ENCODE measurements at regions not wholly inside any gene's neighbourhood (a gene's known extent, or its start where the extent isn't known, plus 50 kb on each side); places are given as distances from the start of the nearest gene placed in this dataset.

- Histone ChIP-seq H3K4me1 (ENCODE audit: insufficient read depth, low read length, poor library complexity, severe bottlenecking) (peaks cover 11% of the 10 kb centered on the region), H3K27me3 (replicated peaks; ENCODE audit: insufficient read depth, low read depth, low read length, poor library complexity) (no peaks in the 10 kb centered on the region), H3K4me3 (ENCODE audit: low read depth, low read length, poor library complexity, severe bottlenecking) (no peak overlapping the region), H3K36me3 (ENCODE audit: insufficient read depth, low read length, poor library complexity, severe bottlenecking) (no peaks in the 10 kb centered on the region), H3K27ac (ENCODE audit: low read depth, low read length, poor library complexity, severe bottlenecking) (no peak overlapping the region), H3K9me3 (ENCODE audit: low read depth, low read length, poor library complexity, severe bottlenecking) (no peaks in the 10 kb centered on the region)
- POLR2A ChIA-PET (ENCODE audit: low non-redundant PET): no interaction called here
- no TSS peak for BruUV-seq (replicated peaks)
- peak; percentile 28 for DNase-seq (ENCODE audit: low spot score)
- intact Hi-C loops (cut with micrococcal nuclease; ENCODE audit: unreplicated experiment): no loop called here
- CTCF ChIA-PET: no interaction called here
- TF ChIP-seq EZH2 (IDR thresholded peaks at IDR 0.05; ENCODE audit: borderline replicate concordance, low read depth, low read length, poor library complexity, severe bottlenecking) (no peak), CTCF (conservative IDR thresholded peaks at IDR 0.05; ENCODE audit: low read depth, low read length) (no peak)
These were observed 213.3 kb upstream of the FZD8 start for GRCh38 chr10:35855155-35855947.

DNA sequence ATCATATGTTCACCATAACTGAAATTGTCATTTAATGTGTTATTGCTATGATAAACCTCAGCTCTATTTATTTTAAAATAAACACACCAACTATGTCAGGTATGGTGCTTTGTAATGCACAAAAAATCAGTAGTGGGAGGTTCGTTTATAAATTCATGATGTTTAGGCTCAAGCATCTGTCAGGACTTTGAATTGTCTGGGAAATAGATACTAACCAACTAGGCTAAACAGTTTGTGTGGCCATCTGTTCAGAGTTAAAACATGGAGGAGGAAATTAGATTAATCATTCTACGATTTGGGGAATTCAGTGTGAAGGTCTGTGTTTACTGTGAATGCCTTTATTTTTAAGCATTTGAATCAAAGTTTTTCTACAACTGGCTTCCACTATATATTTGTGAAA lies 212.6 kb upstream of the FZD8 start:
- Histone ChIP-seq H3K9me3 (ENCODE audit: low read depth, low read length, poor library complexity, severe bottlenecking) (no peaks in the 10 kb centered on the region), H3K27ac (ENCODE audit: low read depth, low read length, poor library complexity, severe bottlenecking) (no peak overlapping the region), H3K27me3 (replicated peaks; ENCODE audit: insufficient read depth, low read depth, low read length, poor library complexity) (no peaks in the 10 kb centered on the region), H3K4me3 (ENCODE audit: low read depth, low read length, poor library complexity, severe bottlenecking) (no peak overlapping the region), H3K4me1 (ENCODE audit: insufficient read depth, low read length, poor library complexity, severe bottlenecking) (peaks cover 11% of the 10 kb centered on the region), H3K36me3 (ENCODE audit: insufficient read depth, low read length, poor library complexity, severe bottlenecking) (no peaks in the 10 kb centered on the region)
- CTCF ChIA-PET: no interaction called here
- intact Hi-C loops (cut with micrococcal nuclease; ENCODE audit: unreplicated experiment): no loop called here
- POLR2A ChIA-PET (ENCODE audit: low non-redundant PET): no interaction called here
- BruUV-seq (replicated peaks): no TSS peak
- no peak for DNase-seq (ENCODE audit: low spot score)
- TF ChIP-seq EZH2 (IDR thresholded peaks at IDR 0.05; ENCODE audit: borderline replicate concordance, low read depth, low read length, poor library complexity, severe bottlenecking) (no peak), CTCF (conservative IDR thresholded peaks at IDR 0.05; ENCODE audit: low read depth, low read length) (no peak)

DNA sequence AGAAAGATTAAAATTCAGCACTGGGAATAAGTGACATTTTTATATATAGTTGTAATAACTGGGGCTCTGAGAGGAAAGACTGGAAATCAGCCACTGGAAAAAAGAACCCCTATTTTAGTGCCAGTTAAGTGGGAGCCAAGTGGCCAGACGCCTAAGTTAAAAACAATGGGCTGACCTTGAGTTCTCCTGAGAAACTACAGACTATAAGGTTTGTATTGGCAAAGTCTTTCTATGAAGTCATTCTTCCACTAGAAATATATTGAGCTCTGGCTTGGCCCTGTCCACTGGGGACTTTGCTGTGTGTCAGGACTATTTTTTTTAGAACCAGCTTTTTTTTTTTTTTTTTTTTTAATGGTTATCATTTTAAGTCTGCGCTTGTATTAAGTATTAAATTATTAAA lies 210.6 kb upstream of the FZD8 start:
- Histone ChIP-seq H3K4me1 (ENCODE audit: insufficient read depth, low read length, poor library complexity, severe bottlenecking) (peaks cover 21% of the 10 kb centered on the region), H3K27ac (ENCODE audit: low read depth, low read length, poor library complexity, severe bottlenecking) (no peak overlapping the region), H3K36me3 (ENCODE audit: insufficient read depth, low read length, poor library complexity, severe bottlenecking) (no peaks in the 10 kb centered on the region), H3K9me3 (ENCODE audit: low read depth, low read length, poor library complexity, severe bottlenecking) (no peaks in the 10 kb centered on the region), H3K4me3 (ENCODE audit: low read depth, low read length, poor library complexity, severe bottlenecking) (no peak overlapping the region), H3K27me3 (replicated peaks; ENCODE audit: insufficient read depth, low read depth, low read length, poor library complexity) (no peaks in the 10 kb centered on the region)
- no peak for DNase-seq (ENCODE audit: low spot score)
- intact Hi-C loops (cut with micrococcal nuclease; ENCODE audit: unreplicated experiment): no loop called here
- no TSS peak for BruUV-seq (replicated peaks)
- POLR2A ChIA-PET (ENCODE audit: low non-redundant PET): no interaction called here
- TF ChIP-seq EZH2 (IDR thresholded peaks at IDR 0.05; ENCODE audit: borderline replicate concordance, low read depth, low read length, poor library complexity, severe bottlenecking): no peak
- no peak for TF ChIP-seq CTCF (conservative IDR thresholded peaks at IDR 0.05; ENCODE audit: low read depth, low read length)
- CTCF ChIA-PET: no interaction called here

All from A673 (cell line).